K562 (cell line): ENCODE measurements at regions not wholly inside any gene's neighbourhood (a gene's known extent, or its start where the extent isn't known, plus 50 kb on each side); places are given as distances from the start of the nearest gene placed in this dataset.

Source experiments
- BRD9 ChIP-seq: fragments of 450-650 bp; IDR thresholded peaks from 2 replicates; pipeline ENCODE4 v1.6.1; 2018; ENCODE audit warnings: low read depth; ENCODE audit not compliant: partially characterized antibody
- BRF1 ChIP-seq: IDR thresholded peaks from 3 replicates; pipeline ENCODE4 v1.6.1; 2011; ENCODE audit warnings: borderline replicate concordance, mild to moderate bottlenecking; ENCODE audit not compliant: insufficient read length; ENCODE audit errors: extremely low read depth
- GABPB2 ChIP-seq: fragments of 250-450 bp; sonication (Bioruptor Pico); conservative IDR thresholded peaks from 2 replicates; pipeline ENCODE4 v1.5.1; 2021; ENCODE audit warnings: mild to moderate bottlenecking
- MAFF ChIP-seq: IDR thresholded peaks from 2 replicates; pipeline ENCODE4 v1.6.1; 2012; ENCODE audit warnings: low read length, improper control_type of control experiment
- MAFG ChIP-seq: fragments of 450-650 bp; conservative IDR thresholded peaks from 2 replicates; pipeline ENCODE4 v1.6.1; 2016; ENCODE audit warnings: missing genetic modification characterization, missing compliant biosample characterization
- MAFK ChIP-seq: IDR thresholded peaks from 2 replicates; pipeline ENCODE4 v1.6.1; 2011; ENCODE audit warnings: low read length, improper control_type of control experiment
- NR2F6 ChIP-seq: fragments of 450-650 bp; formaldehyde crosslinking; IDR thresholded peaks from 2 replicates; pipeline ENCODE4 v1.4.0; 2020; ENCODE audit warnings: mild to moderate bottlenecking
- SIN3A ChIP-seq, 2 experiments: fragments of 150-350 bp in 1 of 2; IDR thresholded peaks; 2 replicates each; pipeline ENCODE4 v1.6.1; 2011 to 2016; ENCODE audit warnings: borderline replicate concordance in 2 of 2, low read depth in 2 of 2, low read length in 2 of 2, mild to moderate bottlenecking in 2 of 2, moderate library complexity in 2 of 2; ENCODE audit not compliant: control insufficient read depth in 1 of 2
- U2AF2 ChIP-seq: fragments of 200-400 bp; formaldehyde crosslinking; optimal IDR thresholded peaks from 2 replicates; pipeline ENCODE3; 2017; ENCODE audit warnings: low read depth, mild to moderate bottlenecking, low read length
- ZNF316 ChIP-seq: fragments of 450-650 bp; IDR thresholded peaks from 2 replicates; pipeline ENCODE4 v1.6.1; 2016
- TF ChIP-seq, protein P1 (sequence below), 3 experiments: IDR thresholded peaks in 2 of 3; conservative IDR thresholded peaks in 1 of 3; 2 replicates each; pipeline ENCODE4 v1.5.1; 2011 to 2012; ENCODE audit warnings: low read length in 3 of 3, mild to moderate bottlenecking in 3 of 3, control low read depth in 2 of 3, improper control_type of control experiment in 1 of 3, inconsistent platforms in 1 of 3, low read depth in 1 of 3, mixed read lengths in 1 of 3, moderate library complexity in 1 of 3; ENCODE audit not compliant: insufficient read depth in 2 of 3
- TF ChIP-seq, protein P2 (sequence below): fragments of 450-650 bp; IDR thresholded peaks from one replicate; pipeline ENCODE4 v1.6.1; 2018; ENCODE audit warnings: mild to moderate bottlenecking, moderate library complexity; ENCODE audit not compliant: partially characterized antibody

DNA sequence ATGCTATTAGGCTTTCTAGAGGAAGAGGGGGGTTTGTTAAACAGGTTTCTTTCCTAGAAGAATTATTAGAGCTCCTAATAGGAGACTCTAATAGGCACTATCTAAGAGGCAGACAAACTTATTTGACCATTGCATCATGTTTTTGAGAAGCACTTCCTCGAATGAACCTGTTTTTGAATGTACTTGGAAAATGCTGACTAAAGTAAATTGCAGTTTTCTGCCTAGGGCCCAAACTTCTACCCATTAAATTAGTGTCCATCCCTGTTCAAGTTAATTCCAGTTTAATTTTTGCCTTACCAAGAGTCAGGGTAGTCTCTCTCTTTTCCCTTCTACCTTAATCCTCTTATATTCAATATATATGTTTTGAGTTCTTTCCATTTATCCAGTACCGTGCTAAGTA, 1029.6 kb downstream of the TTLL7 start (continued):
- TF ChIP-seq, protein P1, sequence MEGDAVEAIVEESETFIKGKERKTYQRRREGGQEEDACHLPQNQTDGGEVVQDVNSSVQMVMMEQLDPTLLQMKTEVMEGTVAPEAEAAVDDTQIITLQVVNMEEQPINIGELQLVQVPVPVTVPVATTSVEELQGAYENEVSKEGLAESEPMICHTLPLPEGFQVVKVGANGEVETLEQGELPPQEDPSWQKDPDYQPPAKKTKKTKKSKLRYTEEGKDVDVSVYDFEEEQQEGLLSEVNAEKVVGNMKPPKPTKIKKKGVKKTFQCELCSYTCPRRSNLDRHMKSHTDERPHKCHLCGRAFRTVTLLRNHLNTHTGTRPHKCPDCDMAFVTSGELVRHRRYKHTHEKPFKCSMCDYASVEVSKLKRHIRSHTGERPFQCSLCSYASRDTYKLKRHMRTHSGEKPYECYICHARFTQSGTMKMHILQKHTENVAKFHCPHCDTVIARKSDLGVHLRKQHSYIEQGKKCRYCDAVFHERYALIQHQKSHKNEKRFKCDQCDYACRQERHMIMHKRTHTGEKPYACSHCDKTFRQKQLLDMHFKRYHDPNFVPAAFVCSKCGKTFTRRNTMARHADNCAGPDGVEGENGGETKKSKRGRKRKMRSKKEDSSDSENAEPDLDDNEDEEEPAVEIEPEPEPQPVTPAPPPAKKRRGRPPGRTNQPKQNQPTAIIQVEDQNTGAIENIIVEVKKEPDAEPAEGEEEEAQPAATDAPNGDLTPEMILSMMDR (IDR thresholded peaks at IDR 0.05 in 2 of 3, conservative IDR thresholded peaks at IDR 0.05 in 1 of 3; ENCODE audit: insufficient read depth in 2 of 3, low read depth in 1 of 3, low read length in 3 of 3): no peak
- TF ChIP-seq MAFG (tag): 0 out of 2 replicates have a peak, but pooled peaks have one; percentile 25
- TF ChIP-seq, protein P2, sequence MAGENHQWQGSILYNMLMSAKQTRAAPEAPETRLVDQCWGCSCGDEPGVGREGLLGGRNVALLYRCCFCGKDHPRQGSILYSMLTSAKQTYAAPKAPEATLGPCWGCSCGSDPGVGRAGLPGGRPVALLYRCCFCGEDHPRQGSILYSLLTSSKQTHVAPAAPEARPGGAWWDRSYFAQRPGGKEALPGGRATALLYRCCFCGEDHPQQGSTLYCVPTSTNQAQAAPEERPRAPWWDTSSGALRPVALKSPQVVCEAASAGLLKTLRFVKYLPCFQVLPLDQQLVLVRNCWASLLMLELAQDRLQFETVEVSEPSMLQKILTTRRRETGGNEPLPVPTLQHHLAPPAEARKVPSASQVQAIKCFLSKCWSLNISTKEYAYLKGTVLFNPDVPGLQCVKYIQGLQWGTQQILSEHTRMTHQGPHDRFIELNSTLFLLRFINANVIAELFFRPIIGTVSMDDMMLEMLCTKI: no peak
- TF ChIP-seq GABPB2 (CRISPR knock-in tag): no peak
- peak; percentile 42; the same call in 1 of the 2 replicates for TF ChIP-seq MAFF
- TF ChIP-seq NR2F6: no peak
- TF ChIP-seq ZNF316: peak; percentile 48; the same call in 1 of the 2 replicates
- TF ChIP-seq MAFK: peak; percentile 39; the same call in 1 of the 2 replicates
- no peak for TF ChIP-seq BRD9
- no peak for TF ChIP-seq U2AF2
- no peak for TF ChIP-seq BRF1
- no peak for TF ChIP-seq SIN3A (IDR thresholded peaks at IDR 0.05; ENCODE audit: borderline replicate concordance in 2 of 2, control insufficient read depth in 1 of 2, low read depth in 2 of 2, low read length in 2 of 2)
